ENCODE measurements at regions not wholly inside any gene's neighbourhood (a gene's known extent, or its start where the extent isn't known, plus 50 kb on each side); places are given as distances from the start of the nearest gene placed in this dataset.

- TF ChIP-seq, protein P1, sequence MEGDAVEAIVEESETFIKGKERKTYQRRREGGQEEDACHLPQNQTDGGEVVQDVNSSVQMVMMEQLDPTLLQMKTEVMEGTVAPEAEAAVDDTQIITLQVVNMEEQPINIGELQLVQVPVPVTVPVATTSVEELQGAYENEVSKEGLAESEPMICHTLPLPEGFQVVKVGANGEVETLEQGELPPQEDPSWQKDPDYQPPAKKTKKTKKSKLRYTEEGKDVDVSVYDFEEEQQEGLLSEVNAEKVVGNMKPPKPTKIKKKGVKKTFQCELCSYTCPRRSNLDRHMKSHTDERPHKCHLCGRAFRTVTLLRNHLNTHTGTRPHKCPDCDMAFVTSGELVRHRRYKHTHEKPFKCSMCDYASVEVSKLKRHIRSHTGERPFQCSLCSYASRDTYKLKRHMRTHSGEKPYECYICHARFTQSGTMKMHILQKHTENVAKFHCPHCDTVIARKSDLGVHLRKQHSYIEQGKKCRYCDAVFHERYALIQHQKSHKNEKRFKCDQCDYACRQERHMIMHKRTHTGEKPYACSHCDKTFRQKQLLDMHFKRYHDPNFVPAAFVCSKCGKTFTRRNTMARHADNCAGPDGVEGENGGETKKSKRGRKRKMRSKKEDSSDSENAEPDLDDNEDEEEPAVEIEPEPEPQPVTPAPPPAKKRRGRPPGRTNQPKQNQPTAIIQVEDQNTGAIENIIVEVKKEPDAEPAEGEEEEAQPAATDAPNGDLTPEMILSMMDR (IDR thresholded peaks at IDR 0.05), result peak in 1 of 4 experiments; percentile 5
- no peak for TF ChIP-seq POLR2A (IDR thresholded peaks at IDR 0.05)
Observed at GRCh38 chrX:40171513-40172400, 74.0 kb upstream of the BCOR start.

All from uterus (tissue), 2 donors.